Liver (tissue), 8 donors: ENCODE measurements at regions not wholly inside any gene's neighbourhood (a gene's known extent, or its start where the extent isn't known, plus 50 kb on each side); places are given as distances from the start of the nearest gene placed in this dataset.

ENCODE experiments used
- DNase-seq: peaks from one replicate; pipeline ENCODE4 v3.0.0-alpha.2; 2017; ENCODE audit warnings: low spot score
- H3K27ac ChIP-seq, 2 donors: one replicate each; pipeline ENCODE4 v1.7.0; 2013; ENCODE audit warnings: inconsistent platforms in 2 of 2, low read length in 2 of 2, control low read depth in 1 of 2, low read depth in 1 of 2, mild to moderate bottlenecking in 1 of 2
- H3K27me3 ChIP-seq, 4 donors: one replicate each; pipeline versions ENCODE4 v1.6.1 to v1.7.0; 2013; ENCODE audit warnings: low read length in 3 of 4, inconsistent platforms in 1 of 4, mild to moderate bottlenecking in 1 of 4, moderate library complexity in 1 of 4; ENCODE audit not compliant: control insufficient read depth in 4 of 4, insufficient read depth in 4 of 4
- H3K36me3 ChIP-seq, 4 donors: one replicate each; pipeline versions ENCODE4 v1.6.1 to v1.7.0; 2013; ENCODE audit warnings: low read length in 3 of 4, mild to moderate bottlenecking in 3 of 4, low read depth in 1 of 4, moderate library complexity in 1 of 4; ENCODE audit not compliant: control insufficient read depth in 4 of 4, insufficient read depth in 3 of 4
- H3K4me1 ChIP-seq, 4 donors: one replicate each; pipeline versions ENCODE4 v1.6.1 to v1.7.0; 2013; ENCODE audit warnings: low read length in 3 of 4, mild to moderate bottlenecking in 3 of 4, moderate library complexity in 1 of 4; ENCODE audit not compliant: control insufficient read depth in 4 of 4, insufficient read depth in 4 of 4
- H3K4me3 ChIP-seq, 3 donors: one replicate each; pipeline versions ENCODE4 v1.6.1 to v1.7.0; 2013; ENCODE audit warnings: low read length in 3 of 3, control low read depth in 1 of 3, low read depth in 1 of 3, mild to moderate bottlenecking in 1 of 3
- H3K9ac ChIP-seq, 2 donors: one replicate each; pipeline ENCODE4 v1.7.0; 2013; ENCODE audit warnings: low read length in 2 of 2, mild to moderate bottlenecking in 2 of 2, moderate library complexity in 2 of 2, control low read depth in 1 of 2, low read depth in 1 of 2
- H3K9me3 ChIP-seq, 4 donors: one replicate each; pipeline versions ENCODE4 v1.6.1 to v1.7.0; 2013; ENCODE audit warnings: low read length in 3 of 4; ENCODE audit not compliant: control insufficient read depth in 4 of 4
- CTCF ChIP-seq: fragments of 150-350 bp; IDR thresholded peaks from 2 replicates; pipeline ENCODE4 v1.5.1; 2017; ENCODE audit warnings: improper control_type of control experiment, low read depth, low read length; ENCODE audit not compliant: missing input control
- EGR1 ChIP-seq, 2 donors: IDR thresholded peaks; 2 replicates each; pipeline ENCODE4 v1.6.1; 2016 to 2018; ENCODE audit warnings: antibody characterized with exemption in 2 of 2, low read depth in 2 of 2
- FOXA1 ChIP-seq: IDR thresholded peaks from 2 replicates; pipeline ENCODE4 v1.6.1; 2016; ENCODE audit warnings: antibody characterized with exemption
- FOXA2 ChIP-seq: IDR thresholded peaks from 2 replicates; pipeline ENCODE4 v1.6.1; 2016; ENCODE audit warnings: antibody characterized with exemption
- GABPA ChIP-seq, 2 donors: IDR thresholded peaks in 1 of 2; conservative IDR thresholded peaks in 1 of 2; 2 replicates each; pipeline ENCODE4 v1.6.1; 2016; ENCODE audit warnings: antibody characterized with exemption in 2 of 2, mild to moderate bottlenecking in 1 of 2, moderate library complexity in 1 of 2
- HNF4A ChIP-seq, 2 donors: conservative IDR thresholded peaks; 2 replicates each; pipeline ENCODE4 v1.6.1; 2016; ENCODE audit warnings: antibody characterized with exemption in 2 of 2, mild to moderate bottlenecking in 2 of 2
- HNF4G ChIP-seq: IDR thresholded peaks from 2 replicates; pipeline ENCODE4 v1.6.1; 2016; ENCODE audit warnings: antibody characterized with exemption
- JUND ChIP-seq, 2 donors: IDR thresholded peaks; 2 replicates each; pipeline ENCODE4 v1.6.1; 2016; ENCODE audit warnings: antibody characterized with exemption in 2 of 2
- RAD21 ChIP-seq, 2 donors: IDR thresholded peaks; 2 replicates each; pipeline ENCODE4 v1.6.1; 2016; ENCODE audit warnings: antibody characterized with exemption in 2 of 2, mild to moderate bottlenecking in 2 of 2
- REST ChIP-seq: IDR thresholded peaks from 2 replicates; pipeline ENCODE4 v1.6.1; 2016; ENCODE audit warnings: antibody characterized with exemption, mild to moderate bottlenecking
- RXRA ChIP-seq, 2 donors: IDR thresholded peaks; 2 replicates each; pipeline ENCODE4 v1.6.1; 2017 to 2018; ENCODE audit warnings: antibody characterized with exemption in 2 of 2, mild to moderate bottlenecking in 1 of 2
- SP1 ChIP-seq: IDR thresholded peaks from 2 replicates; pipeline ENCODE4 v1.6.1; 2018; ENCODE audit warnings: antibody characterized with exemption, mild to moderate bottlenecking
- ZBTB33 ChIP-seq: IDR thresholded peaks from 2 replicates; pipeline ENCODE4 v1.6.1; 2016; ENCODE audit warnings: antibody characterized with exemption
- whole genome bisulfite sequencing: extraction: QIAGEN DNeasy Blood & Tissue Kit; methylation state at CpG from one replicate; pipeline ENCODE4 v1.1.7; 2013; 5-methylcytosine and 5-hydroxymethylcytosine counted together
- donor health status: healthy.
- donor health status: healthy.
- donor health status: healthy.
- donor health status: healthy.
- donor health status: healthy.

GRCh38 chr2:104415284-104415683 is 438.6 kb upstream of the POU3F3 start:
- H3K4me3 ChIP-seq, result no peak overlapping the region
- H3K4me1 ChIP-seq, result peaks cover 0 to 14% (median 7%) of the 10 kb centered on the region in 4 donors
- no peak overlapping the region for H3K9ac ChIP-seq
- H3K36me3 ChIP-seq, result no peaks in the 10 kb centered on the region
- no peaks in the 10 kb centered on the region for H3K9me3 ChIP-seq
- 80% methylated on average over 6 of the region's 6 CpGs for WGBS
- TF ChIP-seq HNF4A (conservative IDR thresholded peaks at IDR 0.05) (no peak), GABPA (IDR thresholded peaks at IDR 0.05 in 1 of 2, conservative IDR thresholded peaks at IDR 0.05 in 1 of 2) (no peak), HNF4G (no peak), FOXA1 (no peak), REST (no peak), RXRA (IDR thresholded peaks at IDR 0.05) (no peak), JUND (IDR thresholded peaks at IDR 0.05) (no peak), SP1 (no peak), ZBTB33 (no peak), RAD21 (IDR thresholded peaks at IDR 0.05) (no peak)
- H3K27ac ChIP-seq, result no peak overlapping the region
- no peaks in the 10 kb centered on the region for H3K27me3 ChIP-seq
- DNase-seq, result no peak

GRCh38 chr2:104416339-104417000 is 437.4 kb upstream of the POU3F3 start:
- Histone ChIP-seq H3K36me3 (no peaks in the 10 kb centered on the region), H3K27me3 (no peaks in the 10 kb centered on the region), H3K4me3 (no peak overlapping the region), H3K27ac (no peak overlapping the region), H3K4me1 (peaks cover 0 to 20% (median 15%) of the 10 kb centered on the region in 4 donors), H3K9me3 (no peaks in the 10 kb centered on the region), H3K9ac (no peak overlapping the region)
- DNase-seq, result no peak
- WGBS, result 82% methylated on average over 18 of the region's 18 CpGs
- TF ChIP-seq FOXA2 (no peak), FOXA1 (no peak), RAD21 (IDR thresholded peaks at IDR 0.05) (no peak), CTCF (no peak), EGR1 (IDR thresholded peaks at IDR 0.05; ENCODE audit: low read depth in 2 of 2) (no peak), ZBTB33 (no peak), JUND (IDR thresholded peaks at IDR 0.05) (no peak), RXRA (IDR thresholded peaks at IDR 0.05) (no peak)
